Left lung (tissue), 4 donors: ENCODE measurements at regions not wholly inside any gene's neighbourhood (a gene's known extent, or its start where the extent isn't known, plus 50 kb on each side); places are given as distances from the start of the nearest gene placed in this dataset.

Source experiments
- ATAC-seq: fragments of 200-7000 bp; cut with Tn5 transposase; one replicate; pipeline ENCODE4 v1.9.1; 2020; ENCODE audit warnings: moderate library complexity
- DNase-seq, 4 donors: peaks; one replicate each; pipeline ENCODE4 v3.0.0-alpha.2; 2013 to 2020
- H3K27ac ChIP-seq, 2 donors: fragments of 200-600 bp; sonication (generic) in 1 of 2; one replicate each; pipeline versions ENCODE4 v1.5.0 to v1.8.0; 2020 to 2021
- H3K27me3 ChIP-seq, 2 donors: fragments of 200-600 bp; sonication (generic) in 1 of 2; one replicate each; pipeline versions ENCODE4 v1.5.0 to v1.8.0; 2020 to 2021
- H3K36me3 ChIP-seq, 2 donors: fragments of 200-600 bp; sonication (generic) in 1 of 2; one replicate each; pipeline versions ENCODE4 v1.5.0 to v1.8.0; 2020 to 2021
- H3K4me1 ChIP-seq, 2 donors: fragments of 200-600 bp; one replicate each; pipeline ENCODE4 v1.8.0; 2021
- H3K4me3 ChIP-seq, 2 donors: fragments of 200-600 bp; sonication (generic) in 1 of 2; one replicate each; pipeline versions ENCODE4 v1.5.0 to v1.8.0; 2020 to 2021; ENCODE audit warnings: mild to moderate bottlenecking in 1 of 2
- H3K9me3 ChIP-seq, 2 donors: fragments of 200-600 bp; sonication (generic) in 1 of 2; one replicate each; pipeline versions ENCODE4 v1.5.0 to v1.8.0; 2020 to 2021
- intact Hi-C, 2 donors: fragments of 100-400 bp; cut with DNase I; formaldehyde crosslinking; loops; one replicate each; pipeline versions ENCODE4 v1.11.2 to v1.14.2; 2022
- TF ChIP-seq, protein P1 (sequence below), 2 donors: fragments of 200-600 bp; sonication (generic) in 1 of 2; IDR thresholded peaks; one replicate each; pipeline versions ENCODE4 v1.5.0 to v1.8.0; 2021; ENCODE audit warnings: antibody characterized with exemption in 2 of 2
- donor health status: DM: no; HTN: yes; CAD: no.
- donor health status: DM: no; HTN: no; CAD: no.

DNA sequence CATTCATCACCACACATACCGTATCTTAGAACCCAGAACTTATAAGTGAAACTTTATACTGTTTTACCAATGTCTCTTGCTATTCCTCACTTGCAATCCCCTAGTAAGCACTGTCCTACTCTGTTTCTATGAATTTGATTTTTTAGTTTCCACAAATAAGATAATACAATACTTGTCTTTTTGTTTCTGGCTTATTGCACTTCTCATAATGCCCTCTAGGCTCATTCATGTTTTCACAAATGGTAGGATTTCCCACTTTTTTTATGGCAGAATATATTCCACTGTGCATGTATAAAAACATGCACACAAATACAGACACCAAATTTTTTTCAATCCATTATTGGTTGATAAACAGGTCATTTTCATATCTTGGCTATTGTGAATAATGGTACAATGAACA, 1742.3 kb upstream of the NUDT12 start:
- TF ChIP-seq, protein P1, sequence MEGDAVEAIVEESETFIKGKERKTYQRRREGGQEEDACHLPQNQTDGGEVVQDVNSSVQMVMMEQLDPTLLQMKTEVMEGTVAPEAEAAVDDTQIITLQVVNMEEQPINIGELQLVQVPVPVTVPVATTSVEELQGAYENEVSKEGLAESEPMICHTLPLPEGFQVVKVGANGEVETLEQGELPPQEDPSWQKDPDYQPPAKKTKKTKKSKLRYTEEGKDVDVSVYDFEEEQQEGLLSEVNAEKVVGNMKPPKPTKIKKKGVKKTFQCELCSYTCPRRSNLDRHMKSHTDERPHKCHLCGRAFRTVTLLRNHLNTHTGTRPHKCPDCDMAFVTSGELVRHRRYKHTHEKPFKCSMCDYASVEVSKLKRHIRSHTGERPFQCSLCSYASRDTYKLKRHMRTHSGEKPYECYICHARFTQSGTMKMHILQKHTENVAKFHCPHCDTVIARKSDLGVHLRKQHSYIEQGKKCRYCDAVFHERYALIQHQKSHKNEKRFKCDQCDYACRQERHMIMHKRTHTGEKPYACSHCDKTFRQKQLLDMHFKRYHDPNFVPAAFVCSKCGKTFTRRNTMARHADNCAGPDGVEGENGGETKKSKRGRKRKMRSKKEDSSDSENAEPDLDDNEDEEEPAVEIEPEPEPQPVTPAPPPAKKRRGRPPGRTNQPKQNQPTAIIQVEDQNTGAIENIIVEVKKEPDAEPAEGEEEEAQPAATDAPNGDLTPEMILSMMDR (IDR thresholded peaks at IDR 0.05), result no peak
- no peak overlapping the region for H3K4me3 ChIP-seq
- no peak overlapping the region for H3K27ac ChIP-seq
- H3K36me3 ChIP-seq, result no peaks in the 10 kb centered on the region
- no peaks in the 10 kb centered on the region for H3K4me1 ChIP-seq
- ATAC-seq, result no peak
- no peaks in the 10 kb centered on the region for H3K27me3 ChIP-seq
- no peaks in the 10 kb centered on the region for H3K9me3 ChIP-seq
- no peak for DNase-seq
- intact Hi-C loops, result no loop called here

DNA sequence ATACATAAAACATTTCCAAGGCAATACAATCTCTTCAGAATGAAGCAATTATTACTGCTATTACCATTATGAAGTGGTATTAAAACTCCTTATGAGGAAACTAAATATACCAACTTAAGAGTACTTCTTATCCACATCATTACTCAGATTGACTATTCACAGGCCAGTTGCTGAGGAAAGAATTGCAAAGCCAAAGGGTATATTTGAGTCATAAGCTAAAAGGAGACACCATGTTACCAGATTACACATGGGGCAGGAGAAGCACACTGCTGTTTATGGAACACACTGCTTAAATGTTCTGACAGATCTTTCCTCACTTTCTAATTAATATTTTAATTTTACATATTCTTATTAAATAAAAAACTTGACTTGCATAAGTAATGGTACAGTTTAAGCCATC, 1726.4 kb upstream of the NUDT12 start:
- Histone ChIP-seq H3K4me3 (no peak overlapping the region), H3K27ac (no peak overlapping the region), H3K27me3 (no peaks in the 10 kb centered on the region), H3K36me3 (no peaks in the 10 kb centered on the region), H3K4me1 (no peaks in the 10 kb centered on the region), H3K9me3 (no peaks in the 10 kb centered on the region)
- intact Hi-C loops, result no loop called here
- ATAC-seq, result peak; percentile 37
- TF ChIP-seq, protein P1 (IDR thresholded peaks at IDR 0.05), result no peak
- no peak for DNase-seq

DNA sequence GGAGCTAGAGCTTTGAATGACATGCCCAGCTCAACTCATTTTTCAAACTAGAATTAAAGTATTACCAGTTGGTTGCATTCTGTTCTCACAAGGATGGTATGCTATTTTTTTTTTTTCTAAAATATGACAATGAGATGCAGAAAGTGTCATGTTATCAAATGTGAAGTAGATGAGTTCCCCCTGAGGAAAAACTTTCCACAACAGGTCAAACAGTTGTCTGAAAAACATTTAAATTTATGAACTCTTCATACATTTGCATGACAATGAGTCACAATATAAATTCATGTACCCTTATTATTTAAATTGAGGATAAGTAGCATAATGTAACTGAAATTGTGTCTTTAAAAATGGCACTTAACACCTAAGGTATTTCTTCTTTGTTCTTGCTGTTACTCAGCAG, 1720.5 kb upstream of the NUDT12 start:
- Histone ChIP-seq H3K4me1 (no peaks in the 10 kb centered on the region), H3K36me3 (no peaks in the 10 kb centered on the region), H3K9me3 (no peaks in the 10 kb centered on the region), H3K27ac (no peak overlapping the region), H3K4me3 (no peak overlapping the region), H3K27me3 (no peaks in the 10 kb centered on the region)
- ATAC-seq (no peak), DNase-seq (no peak)
- intact Hi-C loops, result no loop called here
- TF ChIP-seq, protein P1 (IDR thresholded peaks at IDR 0.05), result no peak

DNA sequence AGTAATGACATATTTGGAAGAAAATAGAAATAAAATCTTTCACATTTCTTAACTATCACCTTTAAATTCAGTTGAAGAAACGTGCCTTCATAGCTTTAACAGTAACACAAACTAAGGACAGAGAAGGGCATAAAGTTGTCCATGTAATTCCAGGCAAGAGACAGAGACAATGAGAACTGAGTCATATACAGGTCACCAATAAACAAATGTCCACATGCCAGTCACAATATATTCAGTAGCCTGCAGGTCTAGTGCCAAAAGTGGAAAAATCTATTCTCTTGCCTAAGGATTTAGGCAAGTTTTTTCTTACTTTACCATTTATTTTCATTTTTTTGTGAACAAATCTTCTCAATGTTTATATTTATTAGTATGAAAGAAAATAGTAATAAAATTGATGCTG, 1711.5 kb upstream of the NUDT12 start:
- Histone ChIP-seq H3K27ac (no peak overlapping the region), H3K4me1 (no peaks in the 10 kb centered on the region), H3K27me3 (no peaks in the 10 kb centered on the region), H3K4me3 (no peak overlapping the region), H3K9me3 (no peaks in the 10 kb centered on the region), H3K36me3 (no peaks in the 10 kb centered on the region)
- no peak for DNase-seq
- TF ChIP-seq, protein P1 (IDR thresholded peaks at IDR 0.05), result no peak
- intact Hi-C loops, result no loop called here
- no peak for ATAC-seq

DNA sequence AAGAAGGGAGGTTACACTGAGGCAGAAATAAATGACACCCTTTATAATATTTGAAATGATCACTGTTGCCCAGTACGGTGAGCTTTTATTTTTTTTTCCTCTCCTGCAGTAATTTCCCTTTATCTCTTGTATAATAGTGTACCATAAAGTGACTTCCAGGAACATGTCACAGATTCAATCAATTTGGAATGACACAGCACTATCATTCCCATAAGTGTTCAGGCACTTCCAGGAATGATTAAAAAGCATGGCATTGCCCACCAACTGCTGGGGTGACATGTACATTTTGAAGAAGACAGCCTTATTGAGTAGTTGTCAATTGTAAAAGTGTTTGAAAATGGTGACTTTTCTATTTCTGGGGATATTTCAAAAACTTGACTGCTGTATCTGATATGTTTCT, 1700.9 kb upstream of the NUDT12 start:
- Histone ChIP-seq H3K4me1 (no peaks in the 10 kb centered on the region), H3K4me3 (no peak overlapping the region), H3K27me3 (no peaks in the 10 kb centered on the region), H3K36me3 (no peaks in the 10 kb centered on the region), H3K9me3 (no peaks in the 10 kb centered on the region), H3K27ac (no peak overlapping the region)
- DNase-seq (no peak), ATAC-seq (no peak)
- TF ChIP-seq, protein P1 (IDR thresholded peaks at IDR 0.05), result no peak
- intact Hi-C loops, result no loop called here
